Right lung (tissue), 2 donors: ENCODE measurements at regions not wholly inside any gene's neighbourhood (a gene's known extent, or its start where the extent isn't known, plus 50 kb on each side); places are given as distances from the start of the nearest gene placed in this dataset.
"Not testable (repeated sequence)": the region's sequence is repeated elsewhere in the genome, so short reads cannot be mapped to it uniquely, and the experiment has no call there.

Experiments
- DNase-seq, 2 donors: peaks; one replicate each; pipeline ENCODE4 v3.0.0-alpha.2; 2013

GRCh38 chr15:23850666-23851065 lies 163.6 kb upstream of the NDN start:
- DNase-seq = no peak

- no peak for DNase-seq
Measured at GRCh38 chr15:23851921-23852320, 164.8 kb upstream of the NDN start.

GRCh38 chr15:23853286-23853685 lies 166.2 kb upstream of the NDN start:
- no peak for DNase-seq

- DNase-seq = no peak
Measured at GRCh38 chr15:23854203-23854911, 167.3 kb upstream of the NDN start.

- DNase-seq = no peak
Measured at GRCh38 chr15:23854912-23855659, 168.0 kb upstream of the NDN start.

- no peak for DNase-seq
Measured at GRCh38 chr15:23855947-23856346, 168.8 kb upstream of the NDN start.

- peak in 1 of 2 donors; percentile 29 for DNase-seq
Measured at GRCh38 chr15:23857028-23857641, 170.0 kb upstream of the NDN start.

- no peak for DNase-seq
Measured at GRCh38 chr15:23859008-23859407, 171.9 kb upstream of the NDN start.

- no peak for DNase-seq
Measured at GRCh38 chr15:23860290-23861245, 173.5 kb upstream of the NDN start.

- no peak for DNase-seq
Measured at GRCh38 chr15:23866832-23867231, 179.7 kb upstream of the NDN start.

GRCh38 chr15:23869396-23869795 lies 182.3 kb upstream of the NDN start:
- peak; percentile 29 to 38 for DNase-seq

- not testable (repeated sequence) for DNase-seq
Measured at GRCh38 chr15:23873613-23874012, 186.5 kb upstream of the NDN start.

- peak in 1 of 2 donors; percentile 34 for DNase-seq
Measured at GRCh38 chr15:23877502-23878412, 190.7 kb upstream of the NDN start.

- no peak for DNase-seq
Measured at GRCh38 chr15:23881291-23881690, 194.2 kb upstream of the NDN start.

GRCh38 chr15:23890218-23890617 lies 203.1 kb upstream of the NDN start:
- no peak for DNase-seq

- DNase-seq = no peak
Measured at GRCh38 chr15:23897091-23897490, 210.0 kb upstream of the NDN start.

- DNase-seq = peak; percentile 9 to 10
Measured at GRCh38 chr15:23897531-23897930, 210.4 kb upstream of the NDN start.

- no peak for DNase-seq
Measured at GRCh38 chr15:23910030-23910429, 222.9 kb upstream of the NDN start.

- DNase-seq = no peak
Measured at GRCh38 chr15:23912191-23912590, 225.1 kb upstream of the NDN start.

- no peak for DNase-seq
Measured at GRCh38 chr15:23913081-23913480, 226.0 kb upstream of the NDN start.

GRCh38 chr15:23913635-23914034 lies 226.5 kb upstream of the NDN start:
- DNase-seq = no peak
